ENCODE measurements at regions not wholly inside any gene's neighbourhood (a gene's known extent, or its start where the extent isn't known, plus 50 kb on each side); places are given as distances from the start of the nearest gene placed in this dataset.

- DNase-seq (ENCODE audit: low spot score): no peak
Observed at GRCh38 chr7:33701189-33701740, 204.1 kb upstream of the BMPER start.

GRCh38 chr7:33701927-33702326, 203.4 kb upstream of the BMPER start:
- no peak for DNase-seq (ENCODE audit: low spot score)

- no peak for DNase-seq (ENCODE audit: low spot score)
Observed at GRCh38 chr7:33702514-33703054, 202.8 kb upstream of the BMPER start.

GRCh38 chr7:33705333-33705833, 200.0 kb upstream of the BMPER start:
- DNase-seq (ENCODE audit: low spot score): no peak

GRCh38 chr7:33706186-33706585, 199.2 kb upstream of the BMPER start:
- no peak for DNase-seq (ENCODE audit: low spot score)

- DNase-seq (ENCODE audit: low spot score): no peak
Observed at GRCh38 chr7:33706771-33707200, 198.6 kb upstream of the BMPER start.

GRCh38 chr7:33707427-33707826, 197.9 kb upstream of the BMPER start:
- DNase-seq (ENCODE audit: low spot score): no peak

- DNase-seq (ENCODE audit: low spot score): no peak
Observed at GRCh38 chr7:33710608-33711007, 194.7 kb upstream of the BMPER start.

GRCh38 chr7:33711231-33712019, 193.9 kb upstream of the BMPER start:
- no peak for DNase-seq (ENCODE audit: low spot score)

GRCh38 chr7:33712020-33712414, 193.3 kb upstream of the BMPER start:
- DNase-seq (ENCODE audit: low spot score): no peak

GRCh38 chr7:33714208-33714607, 191.1 kb upstream of the BMPER start:
- DNase-seq (ENCODE audit: low spot score): no peak

- peak; percentile 62 for DNase-seq (ENCODE audit: low spot score)
Observed at GRCh38 chr7:33716581-33717477, 188.5 kb upstream of the BMPER start.

- no peak for DNase-seq (ENCODE audit: low spot score)
Observed at GRCh38 chr7:33719059-33719581, 186.2 kb upstream of the BMPER start.

GRCh38 chr7:33720139-33720538, 185.2 kb upstream of the BMPER start:
- no peak for DNase-seq (ENCODE audit: low spot score)

GRCh38 chr7:33720870-33721269, 184.5 kb upstream of the BMPER start:
- no peak for DNase-seq (ENCODE audit: low spot score)

- no peak for DNase-seq (ENCODE audit: low spot score)
Observed at GRCh38 chr7:33721895-33722294, 183.4 kb upstream of the BMPER start.

- no peak for DNase-seq (ENCODE audit: low spot score)
Observed at GRCh38 chr7:33722383-33723101, 182.8 kb upstream of the BMPER start.

GRCh38 chr7:33724201-33724600, 181.1 kb upstream of the BMPER start:
- no peak for DNase-seq (ENCODE audit: low spot score)

GRCh38 chr7:33725111-33726025, 180.0 kb upstream of the BMPER start:
- DNase-seq (ENCODE audit: low spot score): no peak

GRCh38 chr7:33726582-33726981, 178.8 kb upstream of the BMPER start:
- DNase-seq (ENCODE audit: low spot score): no peak
